Fibroblast of skin of left biceps (primary cell): ENCODE measurements at regions not wholly inside any gene's neighbourhood (a gene's known extent, or its start where the extent isn't known, plus 50 kb on each side); places are given as distances from the start of the nearest gene placed in this dataset.

Source experiments
- DNase-seq, 2 experiments: peaks; one replicate each; pipeline ENCODE4 v3.0.0-alpha.2; 2013; ENCODE audit warnings: low read depth in 2 of 2

DNA sequence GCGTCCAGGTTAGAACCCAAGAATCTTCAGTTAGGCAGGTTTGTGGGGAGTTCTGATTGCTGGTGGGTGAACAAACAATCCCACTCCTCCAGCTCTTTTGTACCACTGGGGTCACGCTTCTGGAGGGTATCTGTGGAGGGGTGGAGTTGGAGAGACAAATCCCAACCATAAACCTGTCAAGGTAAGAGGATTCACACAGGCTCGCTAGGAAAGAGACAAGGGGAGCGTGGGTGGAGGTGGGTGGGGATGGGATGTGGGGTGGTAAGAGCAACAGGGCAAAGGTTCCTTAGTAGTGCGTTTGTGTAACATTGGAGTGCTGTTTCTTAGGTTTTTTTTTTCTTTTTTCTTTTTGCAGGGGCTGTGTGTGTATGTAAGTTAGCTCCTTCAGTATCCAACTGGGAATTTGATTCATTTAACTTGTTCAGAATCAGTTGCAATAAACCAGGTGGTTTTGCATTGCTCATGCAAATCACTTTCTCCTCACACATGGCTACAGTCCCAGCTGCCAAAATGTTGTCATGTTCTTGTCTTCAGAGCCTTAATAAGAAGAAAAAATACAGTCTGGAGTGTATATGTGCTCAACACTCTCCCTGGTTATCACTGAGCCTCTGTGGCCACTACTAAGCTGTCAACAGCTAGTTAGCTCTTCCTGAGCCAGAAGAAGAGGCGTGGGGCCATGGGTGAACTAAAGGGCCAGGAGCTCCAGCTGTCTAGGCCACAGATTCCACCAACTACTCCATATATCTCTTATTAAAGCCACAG lies 164.0 kb upstream of the RAD23B start:
- no peak for DNase-seq

DNA sequence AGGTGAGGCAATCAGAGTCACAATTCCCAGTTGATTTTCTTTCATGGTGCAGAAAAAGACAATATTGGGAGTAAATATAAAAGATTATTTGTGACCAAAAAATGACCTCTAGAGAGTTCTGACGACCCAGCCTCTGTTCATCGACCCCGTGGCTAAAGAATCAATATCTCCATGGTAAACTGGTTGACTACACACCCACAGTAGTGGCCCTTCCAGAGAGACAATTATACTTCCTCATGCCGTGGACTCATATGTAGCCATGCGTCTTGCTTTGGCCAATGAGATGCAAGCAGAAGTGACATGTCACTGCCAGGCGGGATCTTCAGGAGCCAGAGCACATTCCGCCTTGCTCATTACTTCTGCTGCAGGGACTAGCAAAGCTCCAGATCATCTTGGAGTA lies 163.3 kb upstream of the RAD23B start:
- no peak for DNase-seq

DNA sequence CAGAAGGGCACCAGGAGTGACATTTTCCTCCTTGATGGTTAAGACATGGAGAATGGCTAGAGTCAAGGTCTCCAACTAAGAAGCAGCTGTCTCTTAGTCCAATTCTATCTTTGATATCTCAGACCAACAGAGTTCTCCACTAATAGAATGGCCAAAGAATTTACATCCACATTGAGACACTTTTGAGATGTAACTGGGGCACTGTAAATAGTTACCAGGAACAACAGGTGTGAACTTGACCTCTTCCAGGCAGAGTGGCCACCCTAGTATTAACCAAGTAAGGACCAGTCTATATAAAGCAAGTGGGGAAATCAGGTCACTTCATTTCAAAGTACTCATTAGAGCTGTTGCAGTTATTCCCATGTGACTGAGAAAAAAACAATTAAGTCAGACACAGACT lies 159.7 kb upstream of the RAD23B start:
- DNase-seq = no peak

DNA sequence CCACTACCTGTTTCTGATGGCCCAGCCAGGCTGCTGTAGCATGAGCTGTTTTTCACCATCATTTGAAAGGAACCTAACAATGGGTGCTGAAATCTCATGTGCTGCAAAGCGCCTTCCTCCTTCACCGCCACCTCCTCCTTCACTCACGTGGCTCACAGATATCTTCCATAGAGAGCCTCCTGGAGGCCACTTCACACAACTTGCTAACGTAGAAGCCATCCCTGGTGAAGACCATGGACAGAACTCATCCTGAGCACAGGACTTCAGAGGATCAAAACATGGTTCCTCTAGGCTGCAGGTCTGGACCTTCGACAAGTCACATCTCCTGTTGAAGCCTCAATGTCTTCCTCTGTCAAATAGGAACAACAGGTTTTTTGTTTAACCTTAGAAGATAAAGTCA lies 155.5 kb upstream of the RAD23B start:
- no peak for DNase-seq

DNA sequence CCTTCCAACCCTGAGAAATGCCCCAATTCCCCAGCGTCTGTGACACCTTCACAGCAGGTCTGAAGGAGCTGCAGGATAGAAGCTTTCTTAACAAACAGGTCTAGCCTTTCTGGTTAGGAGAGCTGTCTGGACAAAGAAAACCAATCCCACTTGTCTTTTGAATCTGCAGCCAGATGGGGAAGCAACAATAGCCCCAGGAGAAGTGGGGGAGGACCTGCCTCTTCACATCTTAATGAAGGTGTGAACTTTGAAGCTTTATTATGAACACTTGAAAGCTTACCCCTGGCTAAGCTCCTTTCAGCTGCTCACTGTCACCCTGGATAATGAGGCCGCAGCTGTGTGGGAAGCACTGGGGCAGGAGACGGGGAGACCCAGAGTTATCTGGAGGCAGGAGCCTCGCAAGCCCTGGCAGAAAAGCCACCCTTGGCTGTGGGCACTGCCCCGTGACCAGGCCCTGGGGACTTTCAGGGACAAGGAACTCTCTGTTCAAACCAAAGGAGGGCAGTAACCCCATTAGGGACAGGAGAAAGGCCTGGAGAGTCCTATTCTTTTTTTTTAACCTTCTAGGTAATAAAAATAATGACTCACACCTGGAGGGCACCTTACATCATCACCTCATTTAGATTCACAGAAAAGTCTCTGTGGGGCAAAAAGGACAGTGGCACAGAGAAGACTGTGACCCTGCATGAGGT lies 151.8 kb upstream of the RAD23B start:
- no peak for DNase-seq

DNA sequence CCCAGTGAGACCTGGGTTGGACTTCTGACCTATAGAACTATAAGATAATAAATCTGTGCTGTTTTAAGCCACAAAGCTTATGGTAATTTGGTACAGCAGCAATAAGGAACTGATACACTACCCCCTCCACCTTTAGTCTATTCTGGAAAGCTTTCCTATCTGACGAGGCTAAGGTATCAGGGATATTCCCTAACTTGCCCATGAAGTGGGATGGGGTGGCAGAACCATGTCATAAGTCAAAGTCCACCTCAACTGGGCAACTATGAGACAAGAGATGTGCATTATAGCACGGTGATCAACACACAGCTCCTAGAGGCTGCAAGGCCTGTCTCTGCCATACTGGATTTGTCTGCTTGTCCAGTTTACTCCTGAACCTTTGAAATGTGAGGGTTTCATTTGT lies 146.8 kb upstream of the RAD23B start:
- DNase-seq = no peak

DNA sequence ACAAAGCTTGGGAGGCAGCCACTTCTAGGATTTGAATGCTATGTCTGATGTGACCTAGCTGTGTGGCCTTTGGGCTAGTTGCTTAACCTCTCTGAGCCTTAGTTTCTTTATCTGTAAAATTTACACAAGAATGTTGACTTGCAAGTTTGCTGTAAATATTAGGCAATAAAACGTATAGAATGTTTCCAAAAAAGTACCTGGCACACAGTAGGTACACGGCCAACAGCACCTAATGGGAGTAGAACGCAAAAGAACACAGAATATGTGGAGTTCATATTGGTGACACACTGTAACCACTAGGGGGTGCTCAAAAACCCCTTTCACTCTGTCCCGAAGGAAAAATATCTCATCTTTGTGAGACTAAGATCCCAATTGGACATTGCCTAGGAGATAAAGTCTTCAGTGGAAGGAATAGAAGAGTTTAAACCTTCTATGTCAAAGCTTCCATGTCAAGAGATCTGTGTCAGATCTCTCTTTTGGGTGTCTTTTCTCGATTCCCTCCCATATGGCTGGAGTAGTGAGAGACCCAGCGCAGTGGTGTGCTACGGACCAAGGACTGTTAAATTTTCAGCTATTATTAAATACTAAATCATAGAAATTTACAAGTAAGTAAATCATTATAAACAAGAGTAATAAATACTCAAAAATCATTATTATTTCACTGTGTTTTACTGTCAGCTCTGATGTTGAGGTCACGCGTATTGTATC lies 145.4 kb upstream of the RAD23B start:
- DNase-seq = peak in 1 of 2 experiments; percentile 3

DNA sequence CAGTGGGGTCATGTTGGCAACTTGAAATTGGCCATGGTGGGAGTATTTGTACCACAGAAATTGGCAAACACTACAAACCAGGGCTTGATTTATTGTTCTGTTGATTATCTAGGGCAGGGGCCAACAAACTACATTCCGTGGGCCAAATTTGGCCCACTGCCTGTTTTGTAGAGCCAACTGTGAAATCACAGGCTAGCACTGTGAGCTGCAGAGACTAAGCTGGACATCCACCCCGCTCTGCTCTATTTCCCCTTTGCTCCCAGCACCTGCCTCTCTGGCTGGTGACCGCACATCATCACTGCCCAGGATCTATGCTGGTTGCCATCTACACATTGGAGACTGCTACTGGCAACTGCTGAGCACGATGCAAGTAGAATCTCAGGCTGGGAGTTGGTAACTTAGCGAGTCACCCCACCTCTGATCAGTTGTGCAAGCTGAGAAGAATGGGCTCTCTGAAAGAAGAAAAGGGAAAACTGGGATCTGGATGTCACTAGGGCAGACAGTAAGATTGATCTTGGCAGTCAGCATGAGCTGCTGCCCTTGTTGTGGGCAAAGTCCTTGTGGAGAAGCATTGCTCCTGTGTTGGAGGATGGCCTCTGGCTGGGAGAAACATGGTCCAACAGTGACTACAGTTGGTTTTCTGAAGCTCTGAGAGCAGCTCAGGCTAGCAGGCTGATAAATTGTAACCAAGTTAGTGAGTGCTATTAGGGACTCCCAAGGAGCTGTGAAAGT lies 144.7 kb upstream of the RAD23B start:
- no peak for DNase-seq

DNA sequence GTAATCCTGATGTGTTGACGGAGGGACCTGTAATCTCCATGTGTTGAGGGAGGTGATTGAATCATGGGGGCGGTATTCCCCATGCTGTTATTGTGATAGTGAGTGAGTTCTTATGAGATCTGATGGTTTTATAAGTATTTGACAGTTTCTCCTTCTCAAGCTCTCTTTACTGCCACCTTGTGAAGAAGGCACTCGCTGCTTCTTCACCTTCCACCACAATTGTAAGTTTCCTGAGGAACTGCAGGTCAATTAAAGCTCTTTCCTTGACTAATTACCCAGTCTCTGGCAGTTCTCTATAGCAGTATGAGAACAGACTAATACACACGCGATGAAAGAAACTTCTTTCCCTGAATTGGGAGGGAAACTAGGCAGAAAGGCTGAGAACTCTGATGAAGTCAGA lies 141.1 kb upstream of the RAD23B start:
- DNase-seq = no peak

DNA sequence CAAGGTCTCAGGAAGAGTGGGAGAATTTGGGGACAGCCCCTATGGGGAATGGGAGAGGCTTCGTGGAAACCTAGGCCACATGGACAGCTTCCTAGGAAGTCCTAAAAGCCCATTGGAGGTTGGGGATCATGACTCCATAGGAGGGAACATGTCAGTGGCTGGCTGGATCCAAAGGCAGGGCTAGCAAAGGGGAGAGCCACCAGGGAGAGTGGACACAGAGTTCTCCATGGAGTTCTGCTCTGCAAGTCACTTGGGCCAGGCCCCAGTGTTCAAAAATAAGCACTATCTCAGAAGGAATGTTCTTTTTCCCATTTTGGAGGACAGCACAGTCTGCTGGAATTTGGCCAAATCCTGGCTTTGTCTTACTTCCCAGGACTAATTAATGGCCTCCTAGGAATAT lies 140.6 kb upstream of the RAD23B start:
- no peak for DNase-seq

DNA sequence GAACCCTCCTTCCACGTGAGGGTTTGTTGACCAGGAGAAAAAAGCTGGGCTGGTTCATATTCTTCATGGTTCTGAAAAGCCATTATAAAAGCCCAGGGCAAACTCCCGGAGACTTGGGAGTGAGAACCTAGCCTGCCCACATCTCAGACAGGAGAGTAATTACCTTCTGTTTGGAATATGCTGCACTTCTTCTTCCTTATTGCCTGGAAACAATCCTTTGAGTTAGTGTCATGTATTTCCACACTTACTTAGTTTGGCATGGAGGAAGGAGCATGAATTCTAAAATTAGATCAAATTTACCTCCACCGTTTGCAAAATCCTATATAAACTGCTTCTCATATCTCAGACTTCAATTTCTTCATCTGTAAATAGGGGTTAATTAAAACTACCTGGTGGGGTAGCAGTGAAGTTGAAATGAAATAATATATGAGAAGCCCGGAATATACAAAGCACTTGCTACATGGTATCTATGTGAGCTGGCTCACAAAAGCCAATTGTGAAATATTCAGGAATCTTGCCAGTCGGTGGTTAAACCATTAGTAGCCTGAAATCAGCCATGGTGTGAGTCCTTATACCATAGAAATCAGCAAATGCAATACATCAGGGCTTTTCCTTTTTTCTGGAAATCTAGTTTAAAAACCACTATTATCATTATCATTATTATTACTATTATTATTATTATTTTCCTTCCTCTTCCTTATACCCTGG lies 140.0 kb upstream of the RAD23B start:
- no peak for DNase-seq

DNA sequence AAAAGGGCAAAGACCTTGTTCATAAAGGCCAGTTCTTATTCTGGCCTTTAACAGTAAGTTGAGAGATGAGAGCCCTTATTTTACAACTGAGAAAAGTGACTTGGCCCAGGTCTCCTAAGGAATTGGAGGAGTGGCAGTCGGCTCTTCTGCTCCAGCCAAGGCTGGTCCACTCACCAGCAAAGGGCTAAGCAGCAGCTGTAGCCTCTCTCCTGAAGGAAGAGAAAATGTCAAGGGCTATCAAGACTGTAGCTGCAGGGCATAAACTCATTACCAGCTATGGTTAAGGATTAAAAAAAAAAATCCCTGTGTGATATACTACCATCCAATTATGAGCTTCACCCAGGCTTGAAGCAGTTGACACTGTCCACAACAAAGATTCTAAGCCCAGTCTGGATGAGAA lies 138.6 kb upstream of the RAD23B start:
- DNase-seq = no peak

DNA sequence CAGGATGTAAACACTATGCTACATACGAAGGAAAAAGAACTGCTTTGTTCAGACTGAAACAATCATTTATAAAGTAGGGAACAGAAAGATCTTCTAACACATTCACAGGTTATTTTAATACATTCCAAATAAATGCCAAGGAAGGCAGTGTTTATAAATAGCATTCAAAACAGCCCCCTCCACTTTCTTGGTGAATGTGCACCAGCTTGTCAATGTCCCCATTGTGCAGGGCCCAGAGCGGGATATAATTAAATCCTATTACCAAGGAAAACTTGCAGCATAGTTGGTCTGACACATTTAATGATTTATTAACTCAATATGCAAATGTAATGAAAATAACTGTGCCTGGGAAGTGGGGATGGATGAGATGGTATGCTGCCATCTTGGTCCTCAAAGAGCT lies 135.9 kb upstream of the RAD23B start:
- DNase-seq = no peak

DNA sequence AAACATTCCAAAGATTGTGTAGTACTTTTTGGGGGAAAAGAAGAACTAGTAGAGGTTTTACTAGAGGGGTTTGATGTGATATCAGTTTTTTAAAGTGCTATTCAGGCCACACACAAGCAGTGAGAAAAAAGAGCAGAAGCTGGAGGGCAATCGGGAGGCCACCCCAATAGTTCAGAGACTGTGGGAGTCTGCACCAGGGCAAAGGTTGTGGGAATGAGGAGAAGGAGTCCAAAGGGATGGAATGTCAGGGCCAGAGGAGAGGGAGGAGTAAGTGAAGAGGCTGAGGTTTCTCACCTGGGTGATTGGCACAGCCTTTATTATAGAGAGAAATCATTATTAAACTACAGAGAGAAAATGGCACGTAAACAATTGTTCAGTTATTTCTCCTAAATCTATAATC lies 134.9 kb upstream of the RAD23B start:
- no peak for DNase-seq

DNA sequence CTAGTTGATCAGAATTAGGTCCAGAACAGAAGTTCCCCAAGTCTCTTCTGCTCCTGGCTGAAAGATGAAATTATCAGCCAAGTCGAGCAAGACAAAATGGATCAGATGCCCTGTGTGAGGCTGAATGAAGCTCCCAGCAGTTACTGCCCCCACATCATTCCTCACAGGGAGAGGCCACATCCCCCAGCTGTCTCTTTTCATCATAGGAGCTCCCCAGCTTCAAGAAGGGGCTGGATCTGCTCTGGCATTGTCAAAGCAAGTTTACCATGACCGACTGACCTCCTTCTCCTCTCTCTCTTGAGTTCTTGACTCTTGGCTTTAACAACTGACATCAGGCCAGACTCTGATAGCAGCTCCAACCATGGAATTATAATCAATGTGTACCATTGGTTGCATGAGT lies 133.3 kb upstream of the RAD23B start:
- no peak for DNase-seq

DNA sequence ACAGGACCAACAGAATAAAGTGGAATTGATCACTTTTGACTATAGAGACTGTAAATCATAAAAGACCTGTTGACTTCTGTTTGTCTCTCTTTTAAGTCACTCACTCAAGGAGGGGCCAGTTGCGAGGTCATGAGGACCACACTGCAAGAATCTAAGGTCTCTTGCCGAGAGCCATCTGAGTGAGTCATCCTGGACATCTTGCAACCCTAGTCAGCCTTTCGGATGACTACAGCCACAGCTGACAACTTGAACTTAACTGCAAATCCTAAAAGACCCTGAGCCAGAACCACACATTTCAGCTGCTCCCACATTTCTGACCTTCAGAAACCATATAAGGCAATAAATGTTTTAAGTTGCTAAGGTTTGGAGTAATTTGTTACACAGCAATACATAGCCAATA lies 129.7 kb upstream of the RAD23B start:
- no peak for DNase-seq

DNA sequence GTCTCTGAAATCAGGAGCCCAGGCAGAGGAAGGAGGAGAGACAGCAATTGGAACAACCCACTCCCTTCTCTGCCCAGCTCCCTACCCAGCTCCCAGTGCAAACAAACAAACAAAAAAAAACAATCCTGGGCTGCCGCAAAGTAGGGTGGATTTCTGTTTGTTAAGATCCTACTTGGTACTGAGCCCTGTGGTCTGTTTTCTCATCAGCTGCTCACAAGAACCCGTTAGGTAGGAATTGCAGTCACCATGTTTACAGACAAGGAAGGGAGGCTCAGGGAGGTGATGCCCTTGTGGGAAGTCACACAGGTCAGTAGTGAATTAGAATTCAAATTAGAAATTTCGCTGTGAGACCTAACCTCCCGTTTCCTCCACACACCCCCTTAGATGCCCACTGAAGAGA lies 128.8 kb upstream of the RAD23B start:
- DNase-seq = no peak

DNA sequence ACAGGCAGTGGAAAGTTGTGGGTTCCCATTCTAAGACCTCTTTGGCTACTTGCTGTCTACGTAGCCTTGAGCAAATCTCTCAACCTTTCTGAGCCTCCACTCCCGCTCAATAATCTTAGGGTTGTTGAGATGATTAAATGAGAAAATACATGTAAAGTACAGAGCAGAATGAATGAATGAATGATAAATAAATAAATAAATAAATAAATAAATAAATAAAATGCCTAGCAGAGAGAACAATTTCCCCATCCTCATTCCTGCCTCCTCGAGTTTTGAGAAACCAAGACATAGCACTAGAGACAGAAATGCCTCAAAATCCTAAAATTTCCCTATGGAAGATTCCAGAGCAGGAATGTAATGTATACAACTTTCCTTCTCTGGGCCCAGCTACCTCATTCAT lies 128.3 kb upstream of the RAD23B start:
- no peak for DNase-seq

DNA sequence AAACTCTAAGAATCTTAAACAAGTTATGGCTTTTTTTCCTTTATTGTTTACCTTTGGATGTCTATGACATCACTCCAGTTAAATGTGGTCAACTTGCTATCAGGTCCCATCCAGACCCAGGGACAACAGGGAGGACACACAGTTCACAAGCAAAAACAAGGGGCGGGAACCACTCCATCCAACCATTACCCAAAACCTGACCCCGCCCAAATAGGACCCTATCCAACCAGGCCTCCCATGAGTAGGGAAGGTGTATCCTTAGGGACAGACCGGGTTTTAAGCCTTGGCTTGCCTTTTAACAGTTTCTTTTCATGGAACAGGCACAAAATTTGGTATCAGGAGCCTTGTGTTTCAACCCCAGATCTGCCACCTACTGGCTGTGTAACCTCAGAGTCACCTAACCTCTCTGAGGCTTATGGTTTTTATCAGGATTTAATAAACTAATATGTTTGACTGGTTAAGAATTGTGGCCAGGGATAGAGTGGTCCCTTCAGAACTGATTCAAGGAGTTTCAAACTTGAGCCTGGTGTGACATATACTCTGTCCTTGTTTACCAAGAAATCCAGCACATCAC lies 127.7 kb upstream of the RAD23B start:
- DNase-seq = no peak

DNA sequence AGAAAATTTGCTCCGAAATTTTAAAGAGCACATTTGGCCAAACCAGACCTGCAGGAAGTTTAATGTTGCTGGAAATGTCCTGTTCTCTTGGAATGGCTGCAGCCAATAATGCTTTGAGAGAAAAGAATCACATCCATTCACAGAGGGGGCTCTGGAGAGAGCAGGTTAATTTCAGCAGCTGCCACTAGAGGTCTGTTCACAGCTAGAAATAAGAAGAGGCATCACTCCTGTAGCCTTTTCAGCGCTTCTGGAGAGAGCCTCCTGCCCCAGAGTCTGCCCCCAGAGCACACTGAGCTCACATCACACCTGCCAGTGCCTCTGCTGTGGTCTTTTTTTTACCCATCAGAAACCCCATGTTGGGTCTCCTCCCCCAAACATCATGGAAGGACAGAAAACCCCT lies 124.8 kb upstream of the RAD23B start:
- DNase-seq = no peak

DNA sequence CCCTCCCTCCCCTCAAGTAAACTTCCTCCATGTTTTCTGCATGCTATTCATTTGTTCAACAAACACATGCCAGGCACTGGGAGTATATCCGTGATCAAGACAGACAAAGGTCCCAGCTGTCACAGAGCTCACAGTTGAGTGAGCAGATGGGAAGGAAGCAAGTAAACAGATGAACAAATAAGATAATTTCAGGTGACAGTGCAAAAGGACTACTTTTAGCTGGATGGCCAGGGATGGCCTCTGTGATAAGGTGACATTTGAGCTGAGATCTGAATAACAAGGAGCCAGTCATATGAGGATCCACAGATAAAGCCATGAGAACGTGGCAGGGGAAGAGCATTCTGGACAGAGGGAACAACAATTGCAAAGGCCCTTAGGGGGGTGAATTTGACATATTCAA lies 121.7 kb upstream of the RAD23B start:
- DNase-seq = no peak
